Tibial nerve (tissue), 4 donors: ENCODE measurements at regions not wholly inside any gene's neighbourhood (a gene's known extent, or its start where the extent isn't known, plus 50 kb on each side); places are given as distances from the start of the nearest gene placed in this dataset.
"Not testable (repeated sequence)": the region's sequence is repeated elsewhere in the genome, so short reads cannot be mapped to it uniquely, and the experiment has no call there.

Source experiments
- DNase-seq, 2 donors: peaks; one replicate each; pipeline ENCODE4 v3.0.0-alpha.2; 2019; ENCODE audit warnings: low spot score in 2 of 2
- H3K27ac ChIP-seq, 4 donors: fragments of 200-600 bp; sonication (generic) in 3 of 4; one replicate each; pipeline ENCODE4 v1.5.1; 2017 to 2019; ENCODE audit warnings: mild to moderate bottlenecking in 1 of 4
- H3K27me3 ChIP-seq, 2 donors: fragments of 200-600 bp; sonication (generic) in 1 of 2; one replicate each; pipeline versions ENCODE4 v1.5.1 to v1.6.0; 2017 to 2019
- H3K36me3 ChIP-seq, 3 donors: fragments of 200-600 bp; sonication (generic); one replicate each; pipeline ENCODE4 v1.5.1; 2018 to 2019
- H3K4me1 ChIP-seq, 4 donors: fragments of 200-600 bp; sonication (generic) in 3 of 4; one replicate each; pipeline ENCODE4 v1.5.1; 2017 to 2019
- H3K4me3 ChIP-seq, 4 donors: fragments of 200-600 bp; sonication (generic) in 3 of 4; one replicate each; pipeline ENCODE4 v1.5.1; 2017 to 2019; ENCODE audit warnings: mild to moderate bottlenecking in 1 of 4, moderate library complexity in 1 of 4
- H3K9me3 ChIP-seq, 4 donors: fragments of 200-600 bp; sonication (generic) in 3 of 4; one replicate each; pipeline ENCODE4 v1.5.1; 2017 to 2019
- EP300 ChIP-seq, 2 donors: sonication (generic); formaldehyde crosslinking; IDR thresholded peaks; one replicate each; pipeline ENCODE4 v1.6.1; 2017; ENCODE audit warnings: antibody characterized with exemption in 2 of 2, mild to moderate bottlenecking in 1 of 2
- POLR2A ChIP-seq, 2 donors: fragments of 450-650 bp; IDR thresholded peaks; one replicate each; pipeline ENCODE4 v1.6.1; 2017; ENCODE audit warnings: antibody characterized with exemption in 2 of 2, mild to moderate bottlenecking in 2 of 2, moderate library complexity in 2 of 2
- WGBS, 2 donors: methylation state at CpG; one replicate each; pipeline ENCODE4 v1.1.5; 2018; 5-methylcytosine and 5-hydroxymethylcytosine counted together
- TF ChIP-seq, protein P1 (sequence below), 5 experiments: fragments of 200-600 bp in 3 of 5; fragments of 450-650 bp in 2 of 5; sonication (generic) in 3 of 5; IDR thresholded peaks; one replicate each; pipeline ENCODE4 v1.5.1; 2016 to 2019; ENCODE audit warnings: antibody characterized with exemption in 5 of 5, mild to moderate bottlenecking in 3 of 5, moderate library complexity in 2 of 5

DNA sequence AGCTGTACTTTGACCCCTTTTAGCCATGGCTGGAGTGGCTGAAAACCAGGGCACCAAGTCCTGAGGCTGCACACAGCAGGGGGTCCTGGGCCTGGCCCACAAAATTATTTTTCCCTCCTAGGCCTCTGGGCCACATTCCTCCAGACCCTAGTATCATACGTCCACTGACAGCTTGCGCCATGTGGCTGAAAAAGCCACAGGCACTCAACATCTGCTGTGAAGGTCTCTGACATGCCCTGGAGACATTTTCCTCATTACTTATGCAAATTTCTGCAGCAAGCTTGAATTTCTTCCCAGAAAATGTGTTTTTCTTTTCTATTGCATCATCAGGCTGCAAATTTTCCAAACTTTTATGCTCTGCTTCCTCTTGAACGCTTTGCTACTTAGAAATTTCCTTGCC is 239.0 kb downstream of the SQOR start:
- Histone ChIP-seq H3K27ac (no peak overlapping the region), H3K27me3 (no peaks in the 10 kb centered on the region), H3K4me1 (no peaks in the 10 kb centered on the region), H3K4me3 (no peak overlapping the region), H3K36me3 (no peaks in the 10 kb centered on the region), H3K9me3 (peaks cover 0 to 24% (median 0%) of the 10 kb centered on the region in 4 donors)
- TF ChIP-seq, protein P1, sequence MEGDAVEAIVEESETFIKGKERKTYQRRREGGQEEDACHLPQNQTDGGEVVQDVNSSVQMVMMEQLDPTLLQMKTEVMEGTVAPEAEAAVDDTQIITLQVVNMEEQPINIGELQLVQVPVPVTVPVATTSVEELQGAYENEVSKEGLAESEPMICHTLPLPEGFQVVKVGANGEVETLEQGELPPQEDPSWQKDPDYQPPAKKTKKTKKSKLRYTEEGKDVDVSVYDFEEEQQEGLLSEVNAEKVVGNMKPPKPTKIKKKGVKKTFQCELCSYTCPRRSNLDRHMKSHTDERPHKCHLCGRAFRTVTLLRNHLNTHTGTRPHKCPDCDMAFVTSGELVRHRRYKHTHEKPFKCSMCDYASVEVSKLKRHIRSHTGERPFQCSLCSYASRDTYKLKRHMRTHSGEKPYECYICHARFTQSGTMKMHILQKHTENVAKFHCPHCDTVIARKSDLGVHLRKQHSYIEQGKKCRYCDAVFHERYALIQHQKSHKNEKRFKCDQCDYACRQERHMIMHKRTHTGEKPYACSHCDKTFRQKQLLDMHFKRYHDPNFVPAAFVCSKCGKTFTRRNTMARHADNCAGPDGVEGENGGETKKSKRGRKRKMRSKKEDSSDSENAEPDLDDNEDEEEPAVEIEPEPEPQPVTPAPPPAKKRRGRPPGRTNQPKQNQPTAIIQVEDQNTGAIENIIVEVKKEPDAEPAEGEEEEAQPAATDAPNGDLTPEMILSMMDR (IDR thresholded peaks at IDR 0.05), result no peak
- WGBS, 2 donors, result 54 to 74% methylated on average over 3 of the region's 3 CpGs
- no peak for DNase-seq

DNA sequence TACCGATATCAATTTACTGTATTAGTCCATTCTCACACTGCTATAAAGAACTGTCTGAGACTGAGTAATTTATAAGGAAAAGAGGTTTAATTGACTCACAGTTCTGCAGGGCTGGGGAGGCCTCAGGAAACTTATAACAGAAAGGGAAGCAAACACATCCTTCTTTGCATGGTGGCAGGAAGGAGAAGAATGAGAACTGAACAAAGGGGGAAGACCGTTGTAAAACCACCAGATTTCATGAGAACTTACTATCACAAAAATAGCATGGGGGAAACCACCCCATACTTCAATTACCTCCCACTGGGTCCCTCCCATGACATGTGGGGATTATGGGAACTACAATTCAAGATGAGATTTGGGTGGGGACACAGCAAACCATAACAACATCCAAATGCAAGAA is 239.7 kb downstream of the SQOR start:
- H3K9me3 ChIP-seq, result peaks cover 0 to 26% (median 0%) of the 10 kb centered on the region in 4 donors
- not testable (repeated sequence) for H3K27me3 ChIP-seq, H3K27ac ChIP-seq, DNase-seq, H3K4me1 ChIP-seq, H3K36me3 ChIP-seq, H3K4me3 ChIP-seq
- 85 to 90% methylated on average over 2 of the region's 2 CpGs for WGBS, 2 donors

DNA sequence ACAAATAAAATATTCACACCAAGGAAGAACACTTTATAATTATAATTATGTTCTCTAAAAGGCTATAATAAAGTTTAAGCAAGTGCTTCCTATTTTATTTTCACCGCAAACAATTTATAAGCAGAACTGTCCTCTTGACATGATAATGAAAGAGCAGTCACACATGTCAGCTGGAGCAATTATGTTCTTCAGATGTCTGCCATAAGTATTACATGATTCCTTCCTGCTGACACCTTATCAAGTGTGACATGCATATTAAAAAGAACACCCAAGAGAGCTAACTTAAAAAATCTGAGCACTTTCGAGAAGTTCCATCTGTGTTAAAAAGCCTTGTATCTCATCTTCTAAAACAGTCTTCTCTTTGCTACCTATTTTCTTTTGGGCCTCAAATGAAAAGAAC is 249.5 kb downstream of the SQOR start:
- WGBS, 2 donors, result 82 to 92% methylated on average over 2 of the region's 2 CpGs
- no peaks in the 10 kb centered on the region for H3K36me3 ChIP-seq
- peaks cover 0 to 13% (median 0%) of the 10 kb centered on the region in 4 donors for H3K9me3 ChIP-seq
- no peaks in the 10 kb centered on the region for H3K27me3 ChIP-seq
- no peak for TF ChIP-seq POLR2A (IDR thresholded peaks at IDR 0.05)
- no peak for TF ChIP-seq EP300 (IDR thresholded peaks at IDR 0.05)
- TF ChIP-seq, protein P1 (IDR thresholded peaks at IDR 0.05), result no peak
- DNase-seq, result no peak
- H3K27ac ChIP-seq, result no peak overlapping the region
- no peak overlapping the region for H3K4me3 ChIP-seq
- no peaks in the 10 kb centered on the region for H3K4me1 ChIP-seq

DNA sequence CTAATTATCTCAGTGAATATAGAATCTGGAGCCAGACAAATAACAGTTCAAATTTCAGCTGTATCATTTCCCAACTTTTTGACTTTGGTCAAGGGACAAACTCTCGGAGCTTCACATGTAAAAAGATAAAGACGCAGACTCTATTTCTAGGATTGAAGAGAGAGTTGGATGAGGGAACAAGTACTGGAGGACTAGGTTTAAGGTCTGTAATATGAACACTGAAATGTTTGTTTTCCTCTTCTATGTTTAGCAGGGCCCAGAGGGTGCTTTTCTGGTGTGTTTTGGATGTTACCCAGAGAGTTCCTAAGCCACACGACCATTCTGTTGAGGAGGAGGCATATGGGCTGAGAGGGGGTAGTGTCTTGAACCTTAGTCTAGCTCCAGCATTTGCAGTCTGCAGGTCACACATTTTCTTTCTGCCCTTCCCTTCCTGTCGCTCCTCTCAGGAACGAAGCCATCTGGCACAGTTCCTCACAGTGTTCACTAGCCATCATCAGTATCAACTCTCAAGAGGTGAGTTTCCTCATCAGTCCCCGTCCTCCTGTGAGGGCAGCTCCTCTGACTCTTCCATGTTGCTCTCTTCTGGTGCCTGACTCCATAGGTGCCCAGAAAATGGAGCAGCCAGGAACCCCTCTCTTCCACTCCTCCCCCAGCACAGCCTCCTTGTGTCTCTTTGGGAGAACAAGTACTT is 250.1 kb downstream of the SQOR start:
- DNase-seq, result no peak
- no peak overlapping the region for H3K27ac ChIP-seq
- H3K4me3 ChIP-seq, result no peak overlapping the region
- no peaks in the 10 kb centered on the region for H3K27me3 ChIP-seq
- TF ChIP-seq, protein P1 (IDR thresholded peaks at IDR 0.05), result no peak
- WGBS, 2 donors, result 54 to 60% methylated on average over 6 of the region's 6 CpGs
- peaks cover 0 to 13% (median 0%) of the 10 kb centered on the region in 4 donors for H3K9me3 ChIP-seq
- H3K36me3 ChIP-seq, result no peaks in the 10 kb centered on the region
- H3K4me1 ChIP-seq, result no peaks in the 10 kb centered on the region

DNA sequence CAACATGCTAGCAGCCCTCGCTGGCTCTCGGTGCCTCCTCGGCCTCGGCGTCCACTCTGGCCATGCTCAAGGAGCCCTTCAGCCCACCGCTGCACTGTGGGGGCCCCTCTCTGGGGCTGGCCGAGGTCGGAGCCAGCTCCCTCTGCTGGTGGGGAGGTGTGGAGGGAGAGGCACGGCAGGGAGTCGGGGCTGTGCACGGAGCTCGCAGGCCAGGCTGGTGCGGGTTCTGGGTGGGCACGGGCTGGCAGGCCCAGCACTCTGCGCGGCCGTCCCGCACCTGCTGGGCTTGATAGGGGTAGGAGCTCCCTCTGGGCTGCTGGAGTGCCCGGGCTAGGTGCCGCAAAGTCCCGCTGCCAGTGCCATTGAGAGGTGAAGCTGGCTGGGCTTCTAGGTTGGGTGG is 251.0 kb downstream of the SQOR start:
- peaks cover 0 to 13% (median 0%) of the 10 kb centered on the region in 4 donors for H3K9me3 ChIP-seq
- H3K27ac ChIP-seq, result no peak overlapping the region
- H3K36me3 ChIP-seq, result no peaks in the 10 kb centered on the region
- no peak overlapping the region for H3K4me3 ChIP-seq
- no peaks in the 10 kb centered on the region for H3K4me1 ChIP-seq
- H3K27me3 ChIP-seq, result no peaks in the 10 kb centered on the region
- TF ChIP-seq EP300 (IDR thresholded peaks at IDR 0.05), result no peak
- no peak for TF ChIP-seq POLR2A (IDR thresholded peaks at IDR 0.05)
- TF ChIP-seq, protein P1 (IDR thresholded peaks at IDR 0.05), result no peak
- 94 to 95% methylated on average over 11 to 19 of the region's 21 CpGs for WGBS, 2 donors
- DNase-seq, result no peak

DNA sequence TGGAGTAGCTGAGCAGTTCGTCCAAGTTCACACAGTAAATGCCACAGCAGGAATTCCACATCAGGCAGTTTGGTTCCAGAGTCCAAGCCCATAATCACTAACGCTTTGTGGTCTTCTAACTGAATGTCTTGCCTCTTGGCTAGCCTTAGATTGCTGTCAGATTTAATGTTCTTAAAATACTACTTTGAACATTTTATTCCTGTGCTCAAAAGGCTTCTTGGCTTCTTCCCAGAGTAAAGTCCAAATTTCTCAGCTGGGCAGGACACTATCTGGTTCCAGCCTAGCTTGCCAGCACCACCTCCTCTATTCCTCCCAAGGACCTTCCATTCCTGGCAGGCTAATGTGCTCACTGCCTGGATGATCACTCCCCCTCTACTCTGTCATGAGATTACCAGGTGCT is 256.9 kb downstream of the SQOR start:
- no peaks in the 10 kb centered on the region for H3K27me3 ChIP-seq
- no peaks in the 10 kb centered on the region for H3K36me3 ChIP-seq
- TF ChIP-seq EP300 (IDR thresholded peaks at IDR 0.05) (peak in 1 of 2 donors; percentile 40), POLR2A (IDR thresholded peaks at IDR 0.05) (no peak)
- TF ChIP-seq, protein P1 (IDR thresholded peaks at IDR 0.05), result no peak
- no peaks in the 10 kb centered on the region for H3K9me3 ChIP-seq
- WGBS, 2 donors, result 35 to 44% methylated on average over 2 of the region's 2 CpGs
- no peak overlapping the region for H3K4me3 ChIP-seq
- H3K4me1 ChIP-seq, result no peaks in the 10 kb centered on the region
- H3K27ac ChIP-seq, result peak overlapping the region in 1 of 4 donors; percentile 51
- DNase-seq, result no peak
